ENCODE measurements at regions not wholly inside any gene's neighbourhood (a gene's known extent, or its start where the extent isn't known, plus 50 kb on each side); places are given as distances from the start of the nearest gene placed in this dataset.

DNA sequence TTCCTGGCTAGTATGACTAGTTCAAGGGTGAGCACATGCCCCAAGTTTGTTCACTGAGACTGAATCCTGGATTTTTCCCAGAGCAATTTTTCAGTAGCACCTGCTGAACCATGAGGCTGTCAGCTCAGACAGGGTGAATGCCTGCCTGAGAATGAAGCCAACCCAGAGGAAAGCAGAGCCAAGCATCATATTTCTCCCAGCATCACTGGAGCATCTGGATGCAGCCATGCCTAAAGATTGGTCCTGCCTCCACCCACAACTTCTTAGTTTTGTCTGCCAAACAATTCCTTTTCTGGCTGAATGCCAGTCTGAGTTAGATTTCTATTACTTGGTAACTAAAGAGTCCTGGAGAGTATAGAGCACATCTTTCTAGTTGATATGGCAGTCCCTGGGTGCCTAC, 343.6 kb downstream of the CSNK1G3 start:
- TF ChIP-seq, protein P1, sequence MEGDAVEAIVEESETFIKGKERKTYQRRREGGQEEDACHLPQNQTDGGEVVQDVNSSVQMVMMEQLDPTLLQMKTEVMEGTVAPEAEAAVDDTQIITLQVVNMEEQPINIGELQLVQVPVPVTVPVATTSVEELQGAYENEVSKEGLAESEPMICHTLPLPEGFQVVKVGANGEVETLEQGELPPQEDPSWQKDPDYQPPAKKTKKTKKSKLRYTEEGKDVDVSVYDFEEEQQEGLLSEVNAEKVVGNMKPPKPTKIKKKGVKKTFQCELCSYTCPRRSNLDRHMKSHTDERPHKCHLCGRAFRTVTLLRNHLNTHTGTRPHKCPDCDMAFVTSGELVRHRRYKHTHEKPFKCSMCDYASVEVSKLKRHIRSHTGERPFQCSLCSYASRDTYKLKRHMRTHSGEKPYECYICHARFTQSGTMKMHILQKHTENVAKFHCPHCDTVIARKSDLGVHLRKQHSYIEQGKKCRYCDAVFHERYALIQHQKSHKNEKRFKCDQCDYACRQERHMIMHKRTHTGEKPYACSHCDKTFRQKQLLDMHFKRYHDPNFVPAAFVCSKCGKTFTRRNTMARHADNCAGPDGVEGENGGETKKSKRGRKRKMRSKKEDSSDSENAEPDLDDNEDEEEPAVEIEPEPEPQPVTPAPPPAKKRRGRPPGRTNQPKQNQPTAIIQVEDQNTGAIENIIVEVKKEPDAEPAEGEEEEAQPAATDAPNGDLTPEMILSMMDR (IDR thresholded peaks at IDR 0.05) = no peak
- TF ChIP-seq POLR2A (IDR thresholded peaks at IDR 0.05) = no peak

All from thyroid gland (tissue), 4 donors.